WTC11 (cell line): ENCODE measurements at regions not wholly inside any gene's neighbourhood (a gene's known extent, or its start where the extent isn't known, plus 50 kb on each side); places are given as distances from the start of the nearest gene placed in this dataset.

ENCODE experiments used
- ATAC-seq: fragments of 200-7000 bp; cut with Tn5 transposase; 2 replicates; pipeline ENCODE4 v1.10.0; 2021; ENCODE audit warnings: mild to moderate bottlenecking, moderate library complexity
- CTCF ChIA-PET: fragments of 300-600 bp; sonication (Branson Sonifier 250); formaldehyde crosslinking; loops from one replicate; lab custom pipeline; 2021; ENCODE audit warnings: antibody characterized with exemption; lab: Charles Lee
- POLR2A ChIA-PET: fragments of 350-600 bp; sonication (Branson Sonifier 250); formaldehyde crosslinking; loops from one replicate; lab custom pipeline; 2021; ENCODE audit warnings: antibody characterized with exemption; lab: Charles Lee
- DNase-seq: peaks from one replicate; pipeline ENCODE4 v3.0.0; 2021; ENCODE audit warnings: low spot score
- H3K27ac Mint-ChIP-seq: 2 replicates; pipeline ENCODE4 v1.8.0; 2021; ENCODE audit warnings: mixed read lengths
- H3K27me3 Mint-ChIP-seq: 2 replicates; pipeline ENCODE4 v1.8.0; 2021; ENCODE audit warnings: low read depth, mild to moderate bottlenecking, moderate library complexity, mixed read lengths
- H3K36me3 Mint-ChIP-seq: 2 replicates; pipeline ENCODE4 v1.8.0; 2021; ENCODE audit warnings: mixed read lengths
- H3K4me1 Mint-ChIP-seq: 2 replicates; pipeline ENCODE4 v1.8.0; 2022; ENCODE audit warnings: mixed read lengths
- H3K4me3 Mint-ChIP-seq: 2 replicates; pipeline ENCODE4 v1.8.0; 2021; ENCODE audit warnings: mild to moderate bottlenecking, moderate library complexity, mixed read lengths
- H3K9me3 Mint-ChIP-seq: 2 replicates; pipeline ENCODE4 v1.8.0; 2021; ENCODE audit warnings: mixed read lengths
- ATF1 ChIP-seq: sonication (generic); formaldehyde crosslinking; IDR thresholded peaks from 2 replicates; pipeline ENCODE4 v1.8.1; 2023; ENCODE audit warnings: mild to moderate bottlenecking, moderate library complexity, missing genetic modification reagents
- CBFB ChIP-seq: sonication (generic); formaldehyde crosslinking; IDR thresholded peaks from 2 replicates; pipeline ENCODE4 v1.8.1; 2022; ENCODE audit warnings: mild to moderate bottlenecking, low read depth, missing genetic modification reagents
- CREM ChIP-seq: sonication (generic); formaldehyde crosslinking; IDR thresholded peaks from 2 replicates; pipeline ENCODE4 v1.8.1; 2022; ENCODE audit warnings: mild to moderate bottlenecking, missing genetic modification reagents, moderate library complexity
- ESRRA ChIP-seq: sonication (generic); formaldehyde crosslinking; IDR thresholded peaks from 2 replicates; pipeline ENCODE4 v1.8.1; 2022; ENCODE audit warnings: mild to moderate bottlenecking, missing genetic modification reagents, borderline replicate concordance
- ETV6 ChIP-seq: sonication (generic); formaldehyde crosslinking; IDR thresholded peaks from 2 replicates; pipeline ENCODE4 v1.8.1; 2022; ENCODE audit warnings: mild to moderate bottlenecking, missing genetic modification reagents
- MXD4 ChIP-seq: fragments of 250-450 bp; sonication (Bioruptor Pico); IDR thresholded peaks from 2 replicates; pipeline ENCODE4 v1.8.0; 2021; ENCODE audit warnings: mild to moderate bottlenecking, moderate library complexity, borderline replicate concordance
- NFYB ChIP-seq: sonication (generic); formaldehyde crosslinking; conservative IDR thresholded peaks from 2 replicates; pipeline ENCODE4 v1.8.0; 2022; ENCODE audit warnings: low read depth, missing genetic modification reagents
- NR3C1 ChIP-seq: sonication (generic); formaldehyde crosslinking; conservative IDR thresholded peaks from 2 replicates; pipeline ENCODE4 v1.8.1; 2023; ENCODE audit warnings: low read depth, mild to moderate bottlenecking, missing genetic modification reagents
- PRRX2 ChIP-seq: fragments of 250-450 bp; sonication (Bioruptor Pico); IDR thresholded peaks from 2 replicates; pipeline ENCODE4 v1.8.0; 2021; ENCODE audit warnings: mild to moderate bottlenecking
- TP53 ChIP-seq: sonication (generic); formaldehyde crosslinking; IDR thresholded peaks from 2 replicates; pipeline ENCODE4 v1.8.1; 2023; ENCODE audit warnings: mild to moderate bottlenecking, missing genetic modification reagents
- ZNF121 ChIP-seq: sonication (generic); formaldehyde crosslinking; IDR thresholded peaks from 2 replicates; pipeline ENCODE4 v1.8.0; 2023; ENCODE audit warnings: missing genetic modification reagents
- ZNF219 ChIP-seq: sonication (generic); formaldehyde crosslinking; IDR thresholded peaks from 2 replicates; pipeline ENCODE4 v1.8.0; 2023; ENCODE audit warnings: missing genetic modification reagents, mild to moderate bottlenecking, borderline replicate concordance
- ZNF232 ChIP-seq: sonication (generic); formaldehyde crosslinking; IDR thresholded peaks from 2 replicates; pipeline ENCODE4 v1.8.0; 2022; ENCODE audit warnings: mild to moderate bottlenecking, missing genetic modification reagents
- ZNF396 ChIP-seq: fragments of 250-450 bp; sonication (Bioruptor Pico); IDR thresholded peaks from 2 replicates; pipeline ENCODE4 v1.8.0; 2021; ENCODE audit warnings: mild to moderate bottlenecking, moderate library complexity, borderline replicate concordance
- ZNF423 ChIP-seq: fragments of 250-450 bp; sonication (Bioruptor Pico); IDR thresholded peaks from 2 replicates; pipeline ENCODE4 v2.1.2; 2022; ENCODE audit warnings: mild to moderate bottlenecking, moderate library complexity
- TF ChIP-seq, protein P1 (sequence below): sonication (generic); formaldehyde crosslinking; IDR thresholded peaks from 2 replicates; pipeline ENCODE4 v1.8.1; 2023; ENCODE audit warnings: mild to moderate bottlenecking, moderate library complexity, missing genetic modification reagents
- TF ChIP-seq, protein P2 (sequence below): fragments of 250-450 bp; sonication (Bioruptor Pico); IDR thresholded peaks from 2 replicates; pipeline ENCODE4 v1.8.0; 2021; ENCODE audit warnings: mild to moderate bottlenecking
- TF ChIP-seq, protein P3 (sequence below): sonication (generic); formaldehyde crosslinking; IDR thresholded peaks from 2 replicates; pipeline ENCODE4 v1.8.1; 2022; ENCODE audit warnings: mild to moderate bottlenecking, missing genetic modification reagents, moderate library complexity, borderline replicate concordance
- TF ChIP-seq, protein P4 (sequence below): sonication (generic); formaldehyde crosslinking; IDR thresholded peaks from 2 replicates; pipeline ENCODE4 v1.8.0; 2022; ENCODE audit warnings: mild to moderate bottlenecking, missing genetic modification reagents
- TF ChIP-seq, protein P5 (sequence below): sonication (generic); formaldehyde crosslinking; IDR thresholded peaks from 2 replicates; pipeline ENCODE4 v1.8.0; 2022; ENCODE audit warnings: mild to moderate bottlenecking, missing genetic modification reagents
- TF ChIP-seq, protein P6 (sequence below): sonication (generic); formaldehyde crosslinking; IDR thresholded peaks from 2 replicates; pipeline ENCODE4 v1.8.1; 2022; ENCODE audit warnings: low read depth, missing genetic modification reagents, borderline replicate concordance

DNA sequence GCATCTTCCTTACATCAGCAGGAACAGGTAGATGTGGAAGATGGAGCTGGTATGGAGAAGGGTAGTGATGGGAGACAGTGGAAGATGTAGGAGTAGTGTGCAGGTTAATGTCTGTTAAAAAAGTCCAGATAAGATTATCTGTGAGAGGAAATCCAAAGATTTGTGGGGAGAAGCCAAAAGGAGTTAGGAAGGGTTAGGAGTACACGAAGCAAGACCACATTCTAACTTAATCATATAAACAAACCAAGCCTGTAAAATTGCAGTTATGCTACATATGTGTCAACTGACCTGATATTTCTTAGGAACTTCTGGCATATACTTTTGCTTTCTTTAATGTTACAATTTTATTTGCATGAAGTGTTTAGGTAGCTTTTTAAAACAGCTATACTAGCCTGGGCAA, 142.1 kb upstream of the DMRT1 start (continued):
- TF ChIP-seq, protein P1, sequence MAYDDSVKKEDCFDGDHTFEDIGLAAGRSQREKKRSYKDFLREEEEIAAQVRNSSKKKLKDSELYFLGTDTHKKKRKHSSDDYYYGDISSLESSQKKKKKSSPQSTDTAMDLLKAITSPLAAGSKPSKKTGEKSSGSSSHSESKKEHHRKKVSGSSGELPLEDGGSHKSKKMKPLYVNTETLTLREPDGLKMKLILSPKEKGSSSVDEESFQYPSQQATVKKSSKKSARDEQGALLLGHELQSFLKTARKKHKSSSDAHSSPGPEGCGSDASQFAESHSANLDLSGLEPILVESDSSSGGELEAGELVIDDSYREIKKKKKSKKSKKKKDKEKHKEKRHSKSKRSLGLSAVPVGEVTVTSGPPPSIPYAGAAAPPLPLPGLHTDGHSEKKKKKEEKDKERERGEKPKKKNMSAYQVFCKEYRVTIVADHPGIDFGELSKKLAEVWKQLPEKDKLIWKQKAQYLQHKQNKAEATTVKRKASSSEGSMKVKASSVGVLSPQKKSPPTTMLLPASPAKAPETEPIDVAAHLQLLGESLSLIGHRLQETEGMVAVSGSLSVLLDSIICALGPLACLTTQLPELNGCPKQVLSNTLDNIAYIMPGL (CRISPR knock-in tag): no peak
- no peak for TF ChIP-seq ZNF121 (CRISPR knock-in tag)
- TF ChIP-seq ZNF232 (CRISPR knock-in tag): no peak
- TF ChIP-seq ZNF396 (CRISPR knock-in tag): no peak
- TF ChIP-seq, protein P2, sequence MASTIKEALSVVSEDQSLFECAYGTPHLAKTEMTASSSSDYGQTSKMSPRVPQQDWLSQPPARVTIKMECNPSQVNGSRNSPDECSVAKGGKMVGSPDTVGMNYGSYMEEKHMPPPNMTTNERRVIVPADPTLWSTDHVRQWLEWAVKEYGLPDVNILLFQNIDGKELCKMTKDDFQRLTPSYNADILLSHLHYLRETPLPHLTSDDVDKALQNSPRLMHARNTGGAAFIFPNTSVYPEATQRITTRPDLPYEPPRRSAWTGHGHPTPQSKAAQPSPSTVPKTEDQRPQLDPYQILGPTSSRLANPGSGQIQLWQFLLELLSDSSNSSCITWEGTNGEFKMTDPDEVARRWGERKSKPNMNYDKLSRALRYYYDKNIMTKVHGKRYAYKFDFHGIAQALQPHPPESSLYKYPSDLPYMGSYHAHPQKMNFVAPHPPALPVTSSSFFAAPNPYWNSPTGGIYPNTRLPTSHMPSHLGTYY (CRISPR knock-in tag): no peak
- no peak for TF ChIP-seq ATF1 (CRISPR knock-in tag)
- no peak for TF ChIP-seq TP53 (CRISPR knock-in tag)
- TF ChIP-seq ETV6 (CRISPR knock-in tag): no peak

DNA sequence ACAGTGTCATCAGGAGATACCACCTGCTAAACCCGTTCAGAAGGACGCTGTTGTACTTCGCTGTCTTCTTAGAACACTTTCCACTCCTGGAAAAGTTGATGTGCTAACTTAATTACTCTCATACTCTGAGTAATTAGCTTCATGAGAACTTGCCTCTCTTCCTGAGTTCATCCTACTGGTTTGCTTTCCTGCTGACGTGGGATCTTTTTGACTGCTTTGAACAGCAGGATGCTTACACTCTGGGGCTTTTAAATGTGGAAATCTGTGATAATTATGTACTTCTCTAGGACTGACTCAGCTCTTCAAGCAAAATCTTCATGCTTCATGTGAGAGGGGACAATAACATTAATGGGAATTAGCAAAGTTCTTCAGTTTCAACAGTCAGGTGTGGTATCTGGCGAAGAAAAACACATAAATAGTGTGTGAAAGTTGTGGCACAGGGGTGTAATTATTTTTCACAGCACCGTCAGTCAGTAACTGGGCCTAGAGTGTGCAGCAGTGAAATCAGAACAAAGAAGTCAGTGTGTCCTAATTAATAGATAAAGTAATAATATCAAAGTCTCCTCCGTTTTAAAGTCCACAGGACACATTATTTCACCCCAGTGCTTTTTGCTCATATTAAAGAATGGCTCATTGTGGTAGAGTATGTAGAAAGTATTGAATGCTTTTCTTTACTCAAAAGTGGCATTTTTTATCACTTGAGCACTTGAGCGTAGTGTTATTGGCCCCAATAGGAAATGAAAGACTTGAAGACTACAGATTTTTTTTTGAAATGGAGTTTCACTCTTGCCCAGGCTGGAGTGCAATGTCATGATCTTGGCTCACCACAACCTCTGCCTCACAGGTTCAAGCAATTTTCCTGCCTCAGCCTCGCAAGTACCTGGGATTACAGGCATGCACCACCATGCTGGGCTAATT, 140.9 kb upstream of the DMRT1 start:
- peaks cover 30% of the 10 kb centered on the region for H3K4me1 Mint-ChIP-seq
- CTCF ChIA-PET: no interaction called here
- peak overlapping the region; percentile 20; the same call in 1 of the 2 replicates for H3K27ac Mint-ChIP-seq
- H3K36me3 Mint-ChIP-seq: no peaks in the 10 kb centered on the region
- ATAC-seq: no peak
- POLR2A ChIA-PET: no interaction called here
- no peak overlapping the region for H3K4me3 Mint-ChIP-seq
- DNase-seq: no peak
- H3K9me3 Mint-ChIP-seq: no peaks in the 10 kb centered on the region
- no peaks in the 10 kb centered on the region for H3K27me3 Mint-ChIP-seq
- no peak for TF ChIP-seq ZNF423
- TF ChIP-seq, protein P1 (CRISPR knock-in tag): no peak
- TF ChIP-seq, protein P2 (CRISPR knock-in tag): no peak
- TF ChIP-seq, protein P3, sequence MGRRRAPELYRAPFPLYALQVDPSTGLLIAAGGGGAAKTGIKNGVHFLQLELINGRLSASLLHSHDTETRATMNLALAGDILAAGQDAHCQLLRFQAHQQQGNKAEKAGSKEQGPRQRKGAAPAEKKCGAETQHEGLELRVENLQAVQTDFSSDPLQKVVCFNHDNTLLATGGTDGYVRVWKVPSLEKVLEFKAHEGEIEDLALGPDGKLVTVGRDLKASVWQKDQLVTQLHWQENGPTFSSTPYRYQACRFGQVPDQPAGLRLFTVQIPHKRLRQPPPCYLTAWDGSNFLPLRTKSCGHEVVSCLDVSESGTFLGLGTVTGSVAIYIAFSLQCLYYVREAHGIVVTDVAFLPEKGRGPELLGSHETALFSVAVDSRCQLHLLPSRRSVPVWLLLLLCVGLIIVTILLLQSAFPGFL (CRISPR knock-in tag): no peak
- TF ChIP-seq, all 79 proteins: peak for 0

DNA sequence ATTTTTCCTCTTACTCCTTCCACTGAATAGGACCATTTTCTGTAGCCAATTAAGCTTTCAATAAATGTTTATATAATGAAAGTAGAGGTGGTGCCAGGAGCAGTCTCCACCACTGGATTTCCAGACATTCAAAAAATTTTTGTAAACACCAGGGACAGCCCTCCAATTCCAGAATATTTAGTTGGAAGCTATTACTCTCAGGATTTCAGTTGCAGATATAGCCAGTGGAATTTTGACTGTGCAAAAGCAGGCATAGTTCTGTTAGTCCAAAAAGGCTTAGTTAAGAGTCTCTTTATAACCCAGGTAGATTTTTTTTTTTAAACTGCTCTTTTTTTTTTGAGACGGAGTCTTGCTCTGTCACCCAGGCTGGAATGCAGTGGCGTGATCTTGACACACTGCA, 138.1 kb upstream of the DMRT1 start:
- no peaks in the 10 kb centered on the region for H3K9me3 Mint-ChIP-seq
- POLR2A ChIA-PET: no interaction called here
- CTCF ChIA-PET: no interaction called here
- peaks cover 37% of the 10 kb centered on the region for H3K4me1 Mint-ChIP-seq
- no peaks in the 10 kb centered on the region for H3K27me3 Mint-ChIP-seq
- H3K36me3 Mint-ChIP-seq: no peaks in the 10 kb centered on the region
- no peak overlapping the region for H3K4me3 Mint-ChIP-seq
- DNase-seq (no peak), ATAC-seq (no peak)
- H3K27ac Mint-ChIP-seq: no peak overlapping the region
- TF ChIP-seq PRRX2 (no peak), NR3C1 (no peak), ESRRA (CRISPR knock-in tag) (no peak), ZNF219 (CRISPR knock-in tag) (no peak), CBFB (CRISPR knock-in tag) (no peak), NFYB (no peak), MXD4 (CRISPR knock-in tag) (no peak), CREM (CRISPR knock-in tag) (no peak), ETV6 (CRISPR knock-in tag) (no peak), ZNF121 (CRISPR knock-in tag) (no peak)
- TF ChIP-seq, protein P4, sequence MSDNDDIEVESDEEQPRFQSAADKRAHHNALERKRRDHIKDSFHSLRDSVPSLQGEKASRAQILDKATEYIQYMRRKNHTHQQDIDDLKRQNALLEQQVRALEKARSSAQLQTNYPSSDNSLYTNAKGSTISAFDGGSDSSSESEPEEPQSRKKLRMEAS: no peak
- TF ChIP-seq, protein P5, sequence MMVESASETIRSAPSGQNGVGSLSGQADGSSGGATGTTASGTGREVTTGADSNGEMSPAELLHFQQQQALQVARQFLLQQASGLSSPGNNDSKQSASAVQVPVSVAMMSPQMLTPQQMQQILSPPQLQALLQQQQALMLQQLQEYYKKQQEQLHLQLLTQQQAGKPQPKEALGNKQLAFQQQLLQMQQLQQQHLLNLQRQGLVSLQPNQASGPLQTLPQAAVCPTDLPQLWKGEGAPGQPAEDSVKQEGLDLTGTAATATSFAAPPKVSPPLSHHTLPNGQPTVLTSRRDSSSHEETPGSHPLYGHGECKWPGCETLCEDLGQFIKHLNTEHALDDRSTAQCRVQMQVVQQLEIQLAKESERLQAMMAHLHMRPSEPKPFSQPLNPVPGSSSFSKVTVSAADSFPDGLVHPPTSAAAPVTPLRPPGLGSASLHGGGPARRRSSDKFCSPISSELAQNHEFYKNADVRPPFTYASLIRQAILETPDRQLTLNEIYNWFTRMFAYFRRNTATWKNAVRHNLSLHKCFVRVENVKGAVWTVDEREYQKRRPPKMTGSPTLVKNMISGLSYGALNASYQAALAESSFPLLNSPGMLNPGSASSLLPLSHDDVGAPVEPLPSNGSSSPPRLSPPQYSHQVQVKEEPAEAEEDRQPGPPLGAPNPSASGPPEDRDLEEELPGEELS (CRISPR knock-in tag): no peak
- TF ChIP-seq, protein P6, sequence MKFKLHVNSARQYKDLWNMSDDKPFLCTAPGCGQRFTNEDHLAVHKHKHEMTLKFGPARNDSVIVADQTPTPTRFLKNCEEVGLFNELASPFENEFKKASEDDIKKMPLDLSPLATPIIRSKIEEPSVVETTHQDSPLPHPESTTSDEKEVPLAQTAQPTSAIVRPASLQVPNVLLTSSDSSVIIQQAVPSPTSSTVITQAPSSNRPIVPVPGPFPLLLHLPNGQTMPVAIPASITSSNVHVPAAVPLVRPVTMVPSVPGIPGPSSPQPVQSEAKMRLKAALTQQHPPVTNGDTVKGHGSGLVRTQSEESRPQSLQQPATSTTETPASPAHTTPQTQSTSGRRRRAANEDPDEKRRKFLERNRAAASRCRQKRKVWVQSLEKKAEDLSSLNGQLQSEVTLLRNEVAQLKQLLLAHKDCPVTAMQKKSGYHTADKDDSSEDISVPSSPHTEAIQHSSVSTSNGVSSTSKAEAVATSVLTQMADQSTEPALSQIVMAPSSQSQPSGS (CRISPR knock-in tag): no peak
